Left colon (tissue), 2 donors: ENCODE measurements at regions not wholly inside any gene's neighbourhood (a gene's known extent, or its start where the extent isn't known, plus 50 kb on each side); places are given as distances from the start of the nearest gene placed in this dataset.

Experiments
- ATAC-seq: fragments of 200-7000 bp; cut with Tn5 transposase; one replicate; pipeline ENCODE4 v1.9.1; 2020; ENCODE audit warnings: mild to moderate bottlenecking, moderate library complexity
- DNase-seq, 2 donors: peaks; one replicate each; pipeline ENCODE4 v3.0.0-alpha.2; 2020
- intact Hi-C, 2 donors: fragments of 100-400 bp; cut with DNase I in 1 of 2; cut with micrococcal nuclease in 1 of 2; formaldehyde crosslinking; loops; one replicate each; pipeline versions ENCODE4 v1.11.2 to v1.14.0; 2022; cut with DNase I, micrococcal nuclease
- donor health status: DM: no; HTN: no; CAD: no.
- donor health status: DM: yes; HTN: yes; CAD: no.

GRCh38 chr13:99805361-99805760 is 166.2 kb downstream of the ZIC5 start:
- ATAC-seq (no peak), DNase-seq (no peak)
- intact Hi-C loops, result no loop called here

- ATAC-seq (no peak), DNase-seq (no peak)
- intact Hi-C loops, result no loop called here
Observed at GRCh38 chr13:99803141-99803540, 168.4 kb downstream of the ZIC5 start.

GRCh38 chr13:99802416-99802815 is 169.2 kb downstream of the ZIC5 start:
- ATAC-seq (no peak), DNase-seq (no peak)
- intact Hi-C loops, result no loop called here

- ATAC-seq (no peak), DNase-seq (no peak)
- intact Hi-C loops, result no loop called here
Observed at GRCh38 chr13:99800951-99801350, 170.6 kb downstream of the ZIC5 start.

GRCh38 chr13:99800011-99800410 is 171.6 kb downstream of the ZIC5 start:
- intact Hi-C loops, result no loop called here
- ATAC-seq, result no peak
- no peak for DNase-seq

- ATAC-seq (no peak), DNase-seq (no peak)
- intact Hi-C loops, result no loop called here
Observed at GRCh38 chr13:99798756-99799155, 172.8 kb downstream of the ZIC5 start.

GRCh38 chr13:99797691-99798090 is 173.9 kb downstream of the ZIC5 start:
- no peak for ATAC-seq
- no peak for DNase-seq
- intact Hi-C loops, result no loop called here

- intact Hi-C loops, result no loop called here
- ATAC-seq, result peak; percentile 37
- DNase-seq, result peak in 1 of 2 donors; percentile 36
Observed at GRCh38 chr13:99796175-99796819, 175.3 kb downstream of the ZIC5 start.

- no peak for ATAC-seq
- intact Hi-C loops, result no loop called here
- DNase-seq, result no peak
Observed at GRCh38 chr13:99792079-99792921, 179.3 kb downstream of the ZIC5 start.

- intact Hi-C loops, result no loop called here
- ATAC-seq, result no peak
- no peak for DNase-seq
Observed at GRCh38 chr13:99782669-99783068, 188.9 kb downstream of the ZIC5 start.

GRCh38 chr13:99778500-99778899 is 193.1 kb downstream of the ZIC5 start:
- ATAC-seq, result no peak
- intact Hi-C loops, result no loop called here
- no peak for DNase-seq

GRCh38 chr13:99777873-99778272 is 193.7 kb downstream of the ZIC5 start:
- intact Hi-C loops, result no loop called here
- ATAC-seq (no peak), DNase-seq (no peak)

GRCh38 chr13:99774644-99775043 is 196.9 kb downstream of the ZIC5 start:
- DNase-seq (no peak), ATAC-seq (no peak)
- intact Hi-C loops, result no loop called here

GRCh38 chr13:99768986-99769385 is 202.6 kb downstream of the ZIC5 start:
- DNase-seq (no peak), ATAC-seq (no peak)
- intact Hi-C loops, result no loop called here

- ATAC-seq (peak; percentile 43), DNase-seq (no peak)
- intact Hi-C loops, result no loop called here
Observed at GRCh38 chr13:99766641-99767045, 204.9 kb downstream of the ZIC5 start.

- ATAC-seq (no peak), DNase-seq (no peak)
- intact Hi-C loops, result no loop called here
Observed at GRCh38 chr13:99765869-99766268, 205.7 kb downstream of the ZIC5 start.

- intact Hi-C loops, result no loop called here
- DNase-seq (no peak), ATAC-seq (no peak)
Observed at GRCh38 chr13:99760456-99760855, 211.1 kb downstream of the ZIC5 start.

GRCh38 chr13:99759163-99759552 is 212.4 kb downstream of the ZIC5 start:
- DNase-seq (no peak), ATAC-seq (no peak)
- intact Hi-C loops, result no loop called here

- intact Hi-C loops, result no loop called here
- DNase-seq, result no peak
- no peak for ATAC-seq
Observed at GRCh38 chr13:99758460-99759162, 213.0 kb downstream of the ZIC5 start.
